ENCODE measurements at regions not wholly inside any gene's neighbourhood (a gene's known extent, or its start where the extent isn't known, plus 50 kb on each side); places are given as distances from the start of the nearest gene placed in this dataset.
"Not testable (repeated sequence)": the region's sequence is repeated elsewhere in the genome, so short reads cannot be mapped to it uniquely, and the experiment has no call there.

GRCh38 chr4:163273922-163274321 is 58.5 kb downstream of the NPY1R start:
- no peak for DNase-seq

- no peak for DNase-seq
Measured at GRCh38 chr4:163273203-163273602, 59.2 kb downstream of the NPY1R start.

- peak; percentile 5 for DNase-seq
Measured at GRCh38 chr4:163271555-163272127, 60.8 kb downstream of the NPY1R start.

GRCh38 chr4:163269869-163270268 is 62.5 kb downstream of the NPY1R start:
- DNase-seq: no peak

- DNase-seq: peak; percentile 16
Measured at GRCh38 chr4:163269166-163269565, 63.2 kb downstream of the NPY1R start.

- no peak for DNase-seq
Measured at GRCh38 chr4:163264934-163265333, 67.5 kb downstream of the NPY1R start.

- DNase-seq: no peak
Measured at GRCh38 chr4:163263606-163264005, 68.8 kb downstream of the NPY1R start.

GRCh38 chr4:163256680-163257343 is 75.6 kb downstream of the NPY1R start:
- DNase-seq: peak; percentile 51

GRCh38 chr4:163251204-163251603 is 81.2 kb downstream of the NPY1R start:
- peak; percentile 35 for DNase-seq

GRCh38 chr4:163249042-163249441 is 82.4 kb upstream of the NAF1 start:
- DNase-seq: no peak

GRCh38 chr4:163245044-163245728 is 78.5 kb upstream of the NAF1 start:
- DNase-seq: no peak

- no peak for DNase-seq
Measured at GRCh38 chr4:163243297-163243981, 76.7 kb upstream of the NAF1 start.

GRCh38 chr4:163237856-163238255 is 71.2 kb upstream of the NAF1 start:
- DNase-seq: no peak

GRCh38 chr4:163236389-163236788 is 69.7 kb upstream of the NAF1 start:
- not testable (repeated sequence) for DNase-seq

- no peak for DNase-seq
Measured at GRCh38 chr4:163233321-163233720, 66.6 kb upstream of the NAF1 start.

- DNase-seq: no peak
Measured at GRCh38 chr4:163228648-163229047, 62.0 kb upstream of the NAF1 start.

GRCh38 chr4:163221467-163221866 is 54.8 kb upstream of the NAF1 start:
- DNase-seq: no peak

GRCh38 chr4:163217505-163217904 is 50.8 kb upstream of the NAF1 start:
- no peak for DNase-seq
